NCI-H345 (cell line): ENCODE measurements at regions not wholly inside any gene's neighbourhood (a gene's known extent, or its start where the extent isn't known, plus 50 kb on each side); places are given as distances from the start of the nearest gene placed in this dataset.
A peak's percentile ranks its signal among the peaks of the same experiment; 100 is the strongest.

Source experiments
- DNase-seq: peaks from one replicate; lab custom pipeline; 2025; lab: John Stamatoyannopoulos, UW

DNA sequence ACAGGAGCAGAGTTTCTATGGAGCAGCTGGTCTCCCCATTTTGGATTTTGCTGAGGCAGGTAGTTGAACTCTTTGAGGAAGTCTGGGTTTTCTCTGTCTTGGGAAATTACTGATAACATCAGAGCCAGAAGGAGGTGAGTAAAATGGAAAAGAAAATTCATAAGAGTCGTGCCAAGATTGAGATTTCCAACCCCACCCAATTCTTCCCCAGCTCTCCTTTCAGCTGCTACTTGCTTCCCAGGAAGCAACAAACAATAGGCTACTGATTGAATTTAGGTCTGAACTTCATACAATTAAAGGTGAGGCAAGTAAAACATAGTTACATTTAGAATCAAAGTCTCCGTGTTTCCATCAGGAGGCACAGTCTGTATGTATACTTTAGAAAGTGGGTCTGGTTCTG, 54.6 kb upstream of the EOLA2 start:
- DNase-seq, result no peak

DNA sequence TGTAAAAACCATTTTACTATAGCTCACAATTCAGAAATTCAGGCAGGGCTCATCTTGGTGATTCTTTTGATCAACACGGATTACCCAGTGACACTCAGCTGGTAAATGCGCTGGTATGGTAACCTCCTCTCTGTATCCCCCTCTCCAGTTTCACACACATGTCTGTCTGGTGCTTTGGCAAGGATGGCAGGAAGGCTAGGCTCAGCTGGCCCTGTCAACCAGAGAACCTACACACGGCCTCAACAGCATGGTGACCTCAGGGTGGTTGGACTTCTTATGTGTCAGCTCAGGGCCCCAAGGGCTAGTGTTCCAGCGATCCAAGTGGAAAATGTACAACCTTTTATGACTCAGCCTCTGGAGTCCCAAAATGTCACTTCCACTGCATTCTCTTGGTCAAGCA, 55.7 kb upstream of the EOLA2 start:
- DNase-seq, result no peak

DNA sequence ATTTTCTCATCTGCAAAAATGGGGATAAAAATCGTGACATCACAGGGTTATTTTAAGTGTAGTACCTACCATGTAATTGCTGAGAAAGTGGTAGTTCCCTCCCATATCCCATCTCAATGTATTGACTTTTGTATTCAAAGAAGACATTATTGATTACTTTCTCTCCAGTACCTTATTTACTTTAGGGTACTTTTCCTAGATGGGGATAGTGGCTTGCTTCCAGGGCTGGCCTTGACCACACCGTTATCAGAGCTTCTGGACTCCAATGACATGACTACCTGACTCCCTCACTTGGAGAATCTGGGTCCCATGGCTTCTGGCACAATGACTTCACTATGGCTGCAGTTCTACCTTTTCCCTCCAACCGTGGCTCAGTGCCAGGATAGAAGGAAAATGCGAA, 58.2 kb upstream of the EOLA2 start:
- no peak for DNase-seq

DNA sequence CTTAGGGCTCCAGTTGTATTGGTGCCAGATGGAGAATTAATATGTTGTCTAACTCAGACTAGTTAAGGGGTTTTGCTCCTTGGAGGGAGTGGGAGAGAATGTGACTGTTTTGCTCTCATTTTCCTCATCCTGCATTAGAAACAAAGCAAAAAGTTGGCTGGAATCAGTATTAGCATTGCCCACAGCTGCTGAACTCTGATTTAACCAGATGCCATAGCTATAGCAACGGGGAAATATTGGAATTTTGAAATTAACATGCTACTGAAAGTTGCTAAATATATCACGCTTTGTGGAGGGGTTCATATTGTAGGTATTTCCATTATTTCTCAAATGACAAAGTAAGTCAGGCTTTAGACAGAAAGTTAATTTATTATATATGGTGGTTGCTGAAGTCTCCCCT, 66.7 kb upstream of the EOLA2 start:
- DNase-seq, result no peak

DNA sequence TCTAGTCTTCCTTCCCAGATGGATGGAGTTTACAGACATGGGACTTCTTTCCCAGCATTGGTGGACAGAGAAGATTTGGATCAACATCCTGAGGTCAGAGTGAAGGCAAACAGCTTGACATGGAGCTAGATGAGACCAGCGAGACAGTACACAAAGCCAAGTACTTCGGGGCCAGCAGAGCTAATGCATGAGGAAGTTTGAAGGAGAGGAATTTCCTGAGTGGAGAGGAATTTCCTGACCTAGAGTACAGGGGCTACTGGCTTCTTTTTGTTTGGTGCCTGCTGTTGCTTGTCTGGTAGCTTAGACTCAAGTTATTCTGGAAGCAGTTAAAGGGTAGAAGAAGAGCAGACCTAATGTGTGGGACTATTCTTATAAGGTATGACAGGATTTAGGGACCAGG, 69.1 kb upstream of the EOLA2 start:
- DNase-seq, result no peak

DNA sequence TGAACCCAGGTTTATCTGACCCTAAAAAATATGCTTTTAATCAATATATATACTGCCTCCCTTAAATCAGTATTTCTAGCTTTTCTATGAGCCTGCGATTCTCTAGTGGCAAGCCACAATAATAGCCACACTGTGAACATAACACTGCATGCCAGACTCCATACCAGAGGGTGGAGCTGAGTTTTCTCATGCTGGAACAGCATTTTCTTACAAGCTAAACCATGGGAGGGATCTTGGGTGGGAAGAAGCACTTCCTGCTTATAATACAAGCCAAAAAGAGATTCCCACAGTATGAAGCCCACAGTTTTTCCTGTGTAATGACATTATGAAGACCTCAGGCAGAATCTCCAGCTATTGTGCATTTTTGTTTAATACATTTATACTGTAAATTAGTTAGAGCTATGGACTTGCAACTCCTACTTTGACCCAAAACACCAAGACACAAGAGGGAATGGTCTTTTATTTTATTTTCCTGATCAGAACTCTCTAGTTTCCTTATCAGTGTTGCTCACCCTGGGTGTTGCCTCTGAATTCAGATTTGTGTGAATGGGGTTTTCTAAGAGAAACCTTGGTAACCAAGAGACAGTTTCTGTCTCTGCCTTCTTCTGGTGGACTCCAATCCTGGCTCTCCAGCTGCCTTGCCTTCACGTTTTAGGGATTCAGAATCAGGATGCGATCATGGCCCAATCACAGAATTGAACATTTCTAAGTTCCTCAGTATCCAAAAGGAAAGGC, 74.5 kb upstream of the EOLA2 start:
- no peak for DNase-seq

DNA sequence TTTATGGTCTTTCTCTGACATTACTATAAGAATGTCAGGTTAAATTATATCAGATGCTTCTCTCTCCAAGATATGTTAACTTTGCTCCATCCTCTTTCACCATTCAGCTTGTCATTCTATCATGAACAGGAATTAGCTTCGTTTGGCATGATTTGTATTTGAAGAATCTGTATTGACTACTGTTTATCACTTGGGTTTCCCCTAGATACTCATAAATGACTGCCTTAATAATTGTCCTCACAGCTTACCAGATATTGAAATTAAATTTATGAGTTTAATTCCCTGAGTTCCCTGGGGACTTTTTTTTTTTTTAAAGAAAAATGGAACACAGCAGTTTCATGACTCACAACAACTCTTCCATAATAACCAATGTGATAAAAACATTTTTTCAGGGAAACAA, 76.2 kb upstream of the EOLA2 start:
- no peak for DNase-seq

DNA sequence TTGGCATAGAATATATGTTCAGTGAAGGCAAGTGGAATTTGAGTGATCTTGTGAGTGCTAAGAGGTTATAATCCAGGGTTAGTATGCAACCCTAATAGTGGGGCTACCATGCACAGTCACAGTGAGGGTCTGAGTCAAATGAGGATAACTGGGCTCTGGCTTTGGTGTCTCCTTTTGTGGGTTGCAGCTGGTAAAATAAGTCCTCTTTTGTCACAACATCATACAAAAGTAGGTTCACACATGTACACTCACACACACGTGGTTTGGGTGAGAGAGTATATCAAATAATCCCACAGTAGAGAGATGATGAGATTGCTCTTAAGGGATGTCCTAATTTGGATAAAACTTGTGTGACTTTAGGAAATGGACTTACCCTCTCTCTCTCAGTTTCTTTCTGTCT, 79.6 kb upstream of the EOLA2 start:
- DNase-seq, result no peak

DNA sequence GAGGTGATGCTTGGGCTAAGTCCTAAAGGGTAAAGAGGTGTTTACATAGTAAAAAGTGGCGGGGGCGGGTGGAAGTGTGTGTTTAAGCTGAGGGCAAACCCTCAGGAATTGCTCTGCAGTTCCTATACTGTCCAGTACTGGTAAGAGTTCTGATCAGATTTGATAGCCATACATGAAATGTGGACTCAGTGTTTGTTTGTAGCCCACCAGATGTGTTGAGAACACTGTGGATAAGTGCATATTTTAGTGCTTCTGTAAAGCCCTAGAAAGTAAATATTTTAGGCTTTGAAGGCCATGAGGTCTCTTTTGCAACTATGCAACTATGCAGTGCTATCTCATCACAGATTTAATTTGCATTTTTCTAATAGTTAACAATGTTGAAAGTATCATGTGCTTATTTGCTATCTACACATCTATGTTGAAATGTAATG, 80.7 kb upstream of the EOLA2 start:
- no peak for DNase-seq

DNA sequence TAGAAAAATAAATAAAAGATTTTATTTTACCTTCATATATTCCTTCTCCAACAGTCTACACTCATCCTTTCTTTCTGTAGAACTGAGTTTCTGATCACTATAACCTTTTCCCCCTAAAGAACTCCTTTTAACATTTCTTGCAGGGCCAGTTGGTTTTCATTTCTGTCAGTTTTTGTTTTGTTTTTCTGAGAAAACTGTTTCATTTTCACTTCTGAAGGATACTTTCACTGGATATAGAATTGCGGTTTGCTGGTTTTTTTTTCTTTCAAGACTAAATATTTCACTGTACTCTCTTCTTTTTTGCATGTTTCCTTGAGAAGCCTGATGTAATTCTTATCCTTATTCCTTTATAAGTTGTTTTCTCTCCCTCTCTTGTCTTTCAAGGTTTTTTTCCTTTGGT, 90.4 kb upstream of the EOLA2 start:
- no peak for DNase-seq

DNA sequence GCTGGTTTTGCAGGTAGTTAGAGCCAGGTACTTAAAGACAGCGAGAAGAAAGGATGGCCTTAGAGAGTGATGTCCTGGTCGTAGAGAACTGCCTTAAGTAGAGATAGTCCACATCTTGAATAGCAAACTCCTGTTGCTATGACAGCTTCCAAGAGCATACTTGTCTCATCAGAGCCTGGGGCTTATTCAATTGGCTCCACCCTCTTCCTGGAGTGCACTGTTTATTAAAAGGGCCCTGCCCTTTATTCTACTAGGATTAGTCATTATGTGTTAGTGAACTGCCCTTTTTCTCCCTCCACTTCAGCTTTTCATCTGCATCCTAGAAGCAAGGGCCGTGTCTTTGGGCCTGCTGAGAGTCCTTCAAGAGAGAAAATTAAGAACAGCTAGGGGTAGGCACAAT, 94.5 kb upstream of the EOLA2 start:
- DNase-seq, result peak; percentile 2

DNA sequence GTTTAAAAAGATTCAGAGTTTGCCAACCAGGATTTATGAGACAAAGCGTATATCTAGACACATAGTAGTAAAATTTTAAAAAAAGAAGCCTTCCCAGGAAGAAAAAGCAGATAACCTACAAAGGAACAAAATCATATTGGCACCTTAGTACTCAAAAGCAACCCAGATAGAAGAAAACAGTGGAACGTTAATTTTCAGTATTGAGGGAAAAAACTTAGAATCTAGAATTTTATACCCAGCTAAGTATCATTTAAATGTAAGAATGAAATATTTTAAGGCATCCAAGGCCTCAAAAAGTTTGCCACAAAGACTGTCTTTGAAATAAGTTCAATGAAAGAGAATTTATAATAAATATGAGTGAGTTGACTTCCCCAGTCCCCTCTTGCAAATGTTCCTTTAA, 96.5 kb upstream of the EOLA2 start:
- no peak for DNase-seq

DNA sequence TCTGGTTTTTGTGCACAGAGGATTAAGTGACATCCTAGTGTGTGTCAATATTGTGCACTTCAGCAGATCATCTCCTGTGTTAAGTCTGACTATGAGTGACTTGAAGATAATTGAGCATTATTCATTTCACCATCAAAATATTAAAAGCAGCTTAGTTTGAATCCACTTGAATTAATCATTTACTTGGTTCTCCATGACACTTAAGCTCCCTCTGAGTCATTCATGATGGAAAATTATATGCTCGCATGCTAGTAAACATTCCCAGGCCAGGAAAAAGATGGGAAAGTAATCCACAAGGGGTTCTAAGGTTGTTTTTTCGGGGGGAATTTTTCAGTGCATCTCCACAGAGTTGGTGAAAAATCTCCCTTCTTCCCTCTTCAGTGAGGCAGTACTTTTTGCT, 97.2 kb upstream of the EOLA2 start:
- DNase-seq, result no peak

DNA sequence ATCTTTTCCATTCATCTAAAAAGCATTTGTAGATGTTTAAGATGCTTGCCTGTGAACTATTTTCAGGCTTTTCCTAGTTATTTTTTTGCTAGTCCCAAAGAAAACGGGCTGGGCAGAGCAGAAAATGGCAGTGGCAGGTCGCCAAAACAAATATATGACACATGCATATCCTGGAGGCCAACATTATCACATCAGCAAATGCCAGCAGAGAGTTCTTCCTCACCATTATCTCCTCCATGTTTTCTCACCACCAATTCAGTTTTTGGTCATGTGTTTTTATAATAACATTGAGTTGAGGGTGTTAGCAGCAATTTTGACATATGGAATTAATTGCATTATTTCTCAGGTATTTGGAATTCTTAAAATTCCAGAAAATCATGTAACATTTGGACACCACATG, 97.9 kb upstream of the EOLA2 start:
- DNase-seq, result no peak

DNA sequence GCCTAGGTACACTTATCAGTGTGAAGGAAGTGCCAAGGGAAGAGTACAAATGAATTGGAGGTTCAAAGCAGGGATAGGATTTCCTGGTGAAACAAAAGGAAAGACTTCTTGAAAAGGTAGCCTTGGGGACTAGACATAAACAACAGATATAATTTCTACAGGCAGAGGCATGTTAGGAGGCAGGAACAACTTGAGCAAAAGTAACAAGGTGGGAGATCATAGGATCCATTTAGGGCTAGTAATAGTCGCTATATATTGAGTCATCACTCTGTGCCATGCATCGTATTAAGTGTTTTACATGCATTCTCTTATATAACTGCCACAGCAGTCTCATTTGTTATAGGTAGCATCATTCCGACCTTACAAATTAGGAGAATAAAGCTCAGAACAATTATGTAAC, 98.3 kb upstream of the EOLA2 start:
- no peak for DNase-seq

DNA sequence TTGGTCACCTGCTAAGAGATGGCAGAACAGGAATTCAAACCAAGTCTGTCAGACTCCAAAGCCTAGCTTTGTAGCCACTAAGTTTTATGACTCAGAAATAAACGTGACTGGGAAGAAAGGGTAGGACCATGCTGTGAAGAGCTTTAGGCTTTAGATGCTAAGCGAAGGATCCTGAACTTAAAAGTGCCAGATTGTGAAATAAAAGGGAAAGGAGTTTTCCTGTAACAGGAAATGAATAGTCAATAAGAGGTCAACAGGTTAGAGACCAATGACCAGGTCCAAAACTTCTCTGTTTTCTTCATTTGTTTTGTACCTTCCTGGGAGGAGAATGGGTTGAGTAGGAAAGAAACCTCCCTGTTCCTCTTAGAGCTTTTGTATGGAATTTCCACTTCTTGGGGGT, 98.8 kb upstream of the EOLA2 start:
- DNase-seq, result no peak

DNA sequence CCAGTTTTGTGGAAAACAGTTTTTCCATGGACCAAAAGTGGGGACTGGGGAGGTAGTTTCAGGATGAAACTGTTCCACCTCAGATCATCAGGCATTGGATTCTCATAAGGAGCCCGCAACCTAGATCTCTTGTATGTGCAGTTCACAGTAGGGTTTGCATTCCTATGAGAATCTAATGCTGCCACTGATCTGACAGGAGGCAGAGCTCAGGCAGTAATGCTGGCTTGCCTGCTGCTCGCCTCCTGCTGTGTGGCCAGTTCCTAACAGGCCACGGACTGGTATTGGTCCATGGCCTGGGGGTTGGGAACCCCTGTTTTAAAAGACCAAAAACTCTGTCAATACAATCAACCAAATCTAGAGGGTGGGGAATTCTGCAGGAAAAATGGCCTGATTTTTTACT, 100.0 kb upstream of the EOLA2 start:
- DNase-seq, result no peak

DNA sequence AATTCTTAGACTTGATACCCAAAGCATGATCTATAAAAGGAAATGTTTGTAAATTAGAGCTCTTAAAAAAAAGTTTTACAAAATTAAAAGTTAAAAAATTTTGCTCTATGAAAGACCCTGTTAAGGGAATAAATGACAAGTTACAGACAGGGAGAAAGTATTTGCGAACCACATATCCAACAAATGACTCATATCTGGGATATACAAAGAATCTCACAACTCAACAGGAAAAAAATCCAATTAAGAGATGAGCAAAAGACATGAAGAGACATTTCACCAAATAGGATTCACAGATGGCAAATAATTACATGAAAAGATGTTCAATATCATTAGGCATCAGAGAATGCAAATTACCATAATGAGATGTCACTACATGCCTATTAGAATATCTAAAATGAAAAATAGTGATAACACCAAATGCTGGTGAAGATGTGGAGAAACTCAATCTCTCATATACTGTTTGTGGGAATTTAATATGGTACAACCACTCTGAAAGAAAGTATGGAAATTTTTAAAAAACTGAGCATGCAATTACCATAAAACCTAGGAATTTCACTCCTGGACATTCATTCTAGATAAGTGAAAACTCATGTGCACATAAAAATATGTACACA, 100.8 kb upstream of the EOLA2 start:
- no peak for DNase-seq

DNA sequence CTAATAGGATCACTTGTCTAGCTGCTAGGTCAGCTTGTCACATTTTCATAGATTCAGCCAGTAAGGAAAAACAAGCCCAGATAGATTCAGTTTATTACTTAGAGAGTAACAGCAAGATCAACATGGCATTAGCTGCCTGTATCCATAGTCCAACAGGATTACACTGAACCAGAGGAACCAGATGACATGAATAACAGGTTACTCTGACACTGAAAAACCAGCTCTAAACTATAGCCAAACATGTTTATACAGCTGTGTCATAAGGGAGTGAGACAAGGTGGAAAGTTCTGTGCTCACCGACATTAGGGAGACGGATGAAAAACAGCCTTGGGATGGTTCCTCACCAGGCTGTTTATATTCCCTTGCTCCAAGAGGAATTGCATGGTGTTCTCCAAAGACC, 102.9 kb upstream of the EOLA2 start:
- no peak for DNase-seq

DNA sequence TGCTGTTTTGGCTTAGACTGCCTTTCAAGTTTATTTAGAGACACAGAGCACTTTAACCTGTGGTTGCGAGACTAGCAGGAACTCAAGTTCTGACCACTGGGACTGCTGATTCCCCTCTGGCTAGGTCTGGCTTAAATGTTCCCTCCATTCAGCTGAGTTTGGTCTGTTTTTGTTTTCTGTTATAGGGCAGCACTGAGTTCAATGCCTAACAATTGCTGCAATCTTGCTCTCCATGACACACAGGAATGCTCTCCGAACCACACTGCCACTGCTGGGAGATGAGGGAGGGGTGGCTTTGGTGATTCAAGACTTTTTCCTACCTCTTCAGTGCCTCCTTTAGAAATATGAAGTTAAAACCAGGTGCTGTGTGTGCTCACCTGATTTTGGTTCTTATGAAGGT, 106.3 kb upstream of the EOLA2 start:
- DNase-seq, result no peak

DNA sequence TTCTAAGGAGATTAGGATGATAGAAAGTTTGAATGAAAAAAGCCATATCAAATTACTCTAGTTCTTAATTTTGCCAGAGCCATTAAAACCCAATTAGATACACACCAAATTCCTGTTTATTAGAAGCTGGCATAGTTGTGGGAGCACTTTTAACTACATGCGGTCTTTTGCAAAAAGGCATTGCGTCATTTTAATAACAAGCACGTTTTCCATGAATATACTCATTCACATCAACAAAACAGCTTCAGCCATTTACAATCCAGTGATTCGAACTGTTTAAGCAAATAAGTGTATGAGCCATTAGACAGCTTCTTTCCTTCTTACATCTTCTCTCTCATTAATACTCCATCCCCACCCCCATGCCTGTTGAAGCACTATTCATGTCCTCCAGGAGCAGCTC, 109.5 kb upstream of the EOLA2 start:
- no peak for DNase-seq

DNA sequence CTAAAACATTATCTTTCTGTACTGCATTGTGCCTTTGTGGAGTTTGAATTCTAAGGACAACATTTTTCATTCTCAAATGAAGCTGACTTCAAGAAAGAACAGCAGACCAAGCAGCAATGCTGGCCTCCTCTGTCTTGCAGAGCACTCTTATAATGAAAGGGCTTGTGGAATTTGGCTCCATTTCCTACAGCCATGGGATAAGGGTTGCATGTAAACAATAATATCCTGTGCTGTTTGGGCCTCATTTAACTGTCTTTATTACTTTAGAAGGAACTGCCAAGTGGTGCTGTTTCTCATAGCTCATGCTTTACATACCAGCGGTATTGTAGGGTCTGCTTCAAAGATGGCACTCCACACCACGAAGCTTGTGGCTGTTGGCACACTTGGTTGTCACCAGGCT, 111.4 kb upstream of the EOLA2 start:
- DNase-seq, result no peak

DNA sequence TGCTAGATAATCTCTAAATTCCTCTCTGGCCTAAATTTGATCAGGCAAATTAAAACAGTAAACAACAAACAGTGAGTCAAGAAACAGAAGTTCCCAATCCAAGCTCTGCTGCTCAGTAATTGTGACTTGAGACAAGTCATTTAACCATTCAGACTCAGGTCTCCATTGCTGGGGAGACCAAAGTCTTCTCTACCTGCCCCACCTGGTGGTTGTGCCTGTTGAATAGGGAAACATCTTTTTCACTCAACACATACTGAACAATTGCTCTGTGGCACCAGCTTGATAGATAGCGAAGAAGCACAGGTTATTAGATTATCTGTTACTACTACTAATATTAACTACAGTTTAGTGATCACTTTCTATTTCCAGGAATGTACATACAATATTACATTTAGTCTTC, 112.1 kb upstream of the EOLA2 start:
- no peak for DNase-seq

DNA sequence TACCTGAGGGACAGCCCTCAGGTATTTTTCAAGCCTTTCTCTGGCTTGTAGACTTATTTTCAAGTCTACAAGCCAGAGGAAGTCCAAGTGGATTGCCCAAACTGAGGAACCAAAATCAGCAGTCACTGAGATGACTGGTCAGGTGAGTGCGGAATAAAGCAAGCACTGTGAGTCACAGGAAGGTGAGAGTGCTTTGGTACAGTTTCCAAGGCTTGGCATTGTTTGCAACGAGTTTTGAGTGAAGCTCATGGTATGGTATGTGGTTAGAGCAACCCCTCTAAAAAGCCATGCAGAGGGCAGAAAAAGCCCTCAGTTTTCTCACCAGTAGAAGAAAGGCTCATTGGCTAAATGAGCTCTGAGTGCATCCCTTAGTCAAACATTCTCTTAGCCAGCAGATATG, 112.8 kb upstream of the EOLA2 start:
- no peak for DNase-seq
